DMS79 treated with DMSO at 0.1 percent for 48 hours (cell line): ENCODE measurements at regions not wholly inside any gene's neighbourhood (a gene's known extent, or its start where the extent isn't known, plus 50 kb on each side); places are given as distances from the start of the nearest gene placed in this dataset.

Experiments
- DNase-seq: peaks from one replicate; lab custom pipeline; 2025; lab: John Stamatoyannopoulos, UW

- DNase-seq = no peak
Measured at GRCh38 chr10:107215681-107216080, 51.2 kb upstream of the SORCS1 start.
